Endothelial cell of umbilical vein (primary cell): ENCODE measurements at regions not wholly inside any gene's neighbourhood (a gene's known extent, or its start where the extent isn't known, plus 50 kb on each side); places are given as distances from the start of the nearest gene placed in this dataset.

Experiments
- BruUV-seq: library from RNA; stranded (reverse); fragments of 400-500 nt; replicated peaks from 2 replicates; lab custom pipeline; 2021; lab: Mats Ljungman, UMichigan
- CTCF ChIA-PET: fragments of 300-600, 350-600 bp; sonication (Branson Sonifier 250); formaldehyde crosslinking; loops from one replicate; lab custom pipeline; 2021; ENCODE audit warnings: antibody characterized with exemption, inconsistent platforms; lab: Charles Lee
- POLR2A ChIA-PET: fragments of 300-600, 350-600 bp; sonication (Branson Sonifier 250); formaldehyde crosslinking; loops from one replicate; lab custom pipeline; 2021; ENCODE audit warnings: antibody characterized with exemption, inconsistent platforms; lab: Charles Lee
- DNase-seq: peaks from one replicate; pipeline ENCODE4 v3.0.0-alpha.2; 2011; ENCODE audit warnings: low read depth, low spot score
- FAIRE-seq: peaks from 2 replicates; lab custom pipeline; 2011; peaks lifted over from hg19 to GRCh38; lab: Jason Lieb, UNC
- H2AFZ ChIP-seq: 2 replicates; pipeline ENCODE4 v1.6.0; 2012; ENCODE audit warnings: low read depth, low read length, control low read depth, inconsistent platforms
- H3K27ac ChIP-seq: 2 replicates; pipeline ENCODE4 v1.5.1; 2011; ENCODE audit warnings: low read depth, mild to moderate bottlenecking, control low read depth, low read length, moderate library complexity; ENCODE audit not compliant: insufficient read depth
- H3K27me3 ChIP-seq, 2 experiments: 2 replicates each; pipeline versions ENCODE4 v1.6.0 to v1.6.1; 2011; ENCODE audit warnings: low read length in 2 of 2, mixed read lengths in 1 of 2; ENCODE audit not compliant: control insufficient read depth in 2 of 2, insufficient read depth in 2 of 2
- H3K36me3 ChIP-seq, 2 experiments: 2 replicates in 1 of 2; 3 replicates in 1 of 2; pipeline ENCODE4 v1.5.1; 2011; ENCODE audit warnings: low read length in 2 of 2, mild to moderate bottlenecking in 1 of 2, moderate library complexity in 1 of 2; ENCODE audit not compliant: control insufficient read depth in 2 of 2, insufficient read depth in 2 of 2; ENCODE audit errors: extremely low read depth in 1 of 2
- H3K4me1 ChIP-seq: 3 replicates; pipeline ENCODE4 v1.5.1; 2011; ENCODE audit warnings: mild to moderate bottlenecking, low read length; ENCODE audit not compliant: control insufficient read depth, insufficient read depth; ENCODE audit errors: extremely low read depth
- H3K4me2 ChIP-seq: 2 replicates; pipeline ENCODE4 v1.6.1; 2011; ENCODE audit warnings: low read length, control low read depth, mixed read lengths; ENCODE audit not compliant: insufficient read depth
- H3K4me3 ChIP-seq, 3 experiments: fragments of 200-600 bp in 1 of 3; sonication (generic), shearing (Covaris generic) in 1 of 3; replicated peaks in 1 of 3; 2 replicates each; pipeline ENCODE4 v1.5.1; 2011 to 2016; ENCODE audit warnings: control low read depth in 3 of 3, low read length in 3 of 3, mild to moderate bottlenecking in 2 of 3, inconsistent platforms in 1 of 3, low read depth in 1 of 3, moderate library complexity in 1 of 3; ENCODE audit not compliant: insufficient read depth in 1 of 3
- H3K79me2 ChIP-seq: 2 replicates; pipeline ENCODE4 v1.6.0; 2012; ENCODE audit warnings: low read length, inconsistent platforms; ENCODE audit not compliant: control insufficient read depth, insufficient read depth
- H3K9ac ChIP-seq: replicated peaks from 2 replicates; pipeline ENCODE3; 2011; ENCODE audit warnings: low read length, control low read depth; ENCODE audit not compliant: insufficient read depth; ENCODE audit errors: extremely low read depth
- H3K9me1 ChIP-seq: replicated peaks from 3 replicates; pipeline ENCODE4 v1.6.0; 2011; ENCODE audit warnings: mild to moderate bottlenecking, low read length; ENCODE audit not compliant: control insufficient read depth, insufficient read depth; ENCODE audit errors: extremely low read depth
- H3K9me3 ChIP-seq: replicated peaks from 2 replicates; pipeline ENCODE4 v1.5.1; 2012; ENCODE audit warnings: low read length, inconsistent platforms; ENCODE audit not compliant: control insufficient read depth, insufficient read depth
- H4K20me1 ChIP-seq: replicated peaks from 2 replicates; pipeline ENCODE3; 2011; ENCODE audit warnings: mild to moderate bottlenecking, low read length; ENCODE audit not compliant: control insufficient read depth, insufficient read depth; ENCODE audit errors: extremely low read depth
- CTCF ChIP-seq, 2 donors: IDR thresholded peaks; 1 replicate in 1 of 2; 2 replicates in 1 of 2; pipeline ENCODE4 v1.5.1; 2011; ENCODE audit warnings: low read length in 2 of 2, mild to moderate bottlenecking in 2 of 2, moderate library complexity in 2 of 2, control low read depth in 1 of 2, inconsistent platforms in 1 of 2, low read depth in 1 of 2; ENCODE audit not compliant: insufficient read depth in 1 of 2; ENCODE audit errors: extremely low read depth in 1 of 2
- EZH2 ChIP-seq: IDR thresholded peaks from 2 replicates; pipeline ENCODE4 v1.6.1; 2012; ENCODE audit warnings: borderline replicate concordance, low read depth, mild to moderate bottlenecking, moderate library complexity, low read length, inconsistent platforms; ENCODE audit not compliant: severe bottlenecking
- FOS ChIP-seq: IDR thresholded peaks from 2 replicates; pipeline ENCODE4 v1.6.1; 2011; ENCODE audit warnings: mild to moderate bottlenecking, low read length, moderate library complexity, borderline replicate concordance; ENCODE audit not compliant: insufficient read depth
- GATA2 ChIP-seq: IDR thresholded peaks from 2 replicates; pipeline ENCODE4 v1.7.0; 2011; ENCODE audit warnings: low read depth, mild to moderate bottlenecking, moderate library complexity, mixed read lengths, low read length; ENCODE audit not compliant: insufficient read length, insufficient read depth
- JUN ChIP-seq: IDR thresholded peaks from 2 replicates; pipeline ENCODE4 v1.6.1; 2011; ENCODE audit warnings: borderline replicate concordance, low read depth; ENCODE audit not compliant: insufficient read length, insufficient read depth
- MAX ChIP-seq: IDR thresholded peaks from 2 replicates; pipeline ENCODE4 v1.6.1; 2011; ENCODE audit not compliant: insufficient read depth, insufficient read length
- MYC ChIP-seq: IDR thresholded peaks from one replicate; pipeline ENCODE4 v1.6.1; 2011; ENCODE audit warnings: mild to moderate bottlenecking, low read depth, low read length
- POLR2A ChIP-seq: IDR thresholded peaks from 2 replicates; pipeline ENCODE4 v1.6.1; 2012; ENCODE audit warnings: low read depth, mild to moderate bottlenecking, control low read depth, low read length
- POLR2AphosphoS5 ChIP-seq: IDR thresholded peaks from 2 replicates; pipeline ENCODE4 v1.6.1; 2012; ENCODE audit warnings: low read depth, mild to moderate bottlenecking, control low read depth, low read length, moderate library complexity; ENCODE audit not compliant: insufficient read depth
- dilution Hi-C: fragments of 300-500 bp; cut with MboI; formaldehyde crosslinking; loops from one replicate; pipeline ENCODE4 v1.15.0; 2019; ENCODE audit warnings: low sequenced_read_pairs; ENCODE audit not compliant: extremely low pct_ligation_motif_present
- intact Hi-C: fragments of 100-400 bp; cut with micrococcal nuclease; formaldehyde crosslinking; loops from one replicate; pipeline ENCODE4 v1.10.0; 2022

- FAIRE-seq = peak; percentile 44
- peaks cover 19% of the 10 kb centered on the region for H3K4me1 ChIP-seq
- TSS peak; percentile 81 for BruUV-seq
- H2AFZ ChIP-seq = peak overlapping the region; percentile 69
- peak; percentile 23 for DNase-seq
- dilution Hi-C loops (no loop called here), intact Hi-C loops (loop anchor here (1.0 to 2.0 kb wide), 2 partner anchors 79 to 181 kb away; no protein-coding TSS in a partner anchor)
- no peak for TF ChIP-seq JUN
- no peak for TF ChIP-seq FOS
- TF ChIP-seq EZH2 = no peak
- no peak for TF ChIP-seq MAX
- TF ChIP-seq POLR2A = no peak
- no peak overlapping the region for H3K4me3 ChIP-seq
- peak overlapping the region; percentile 13 for H3K9ac ChIP-seq
- H3K36me3 ChIP-seq = no peaks in the 10 kb centered on the region
- H3K9me1 ChIP-seq = no peaks in the 10 kb centered on the region
- CTCF ChIA-PET = no interaction called here
- peak overlapping the region; percentile 83 for H3K27ac ChIP-seq
- H3K27me3 ChIP-seq = no peaks in the 10 kb centered on the region
- no peaks in the 10 kb centered on the region for H3K9me3 ChIP-seq
- no peaks in the 10 kb centered on the region for H3K79me2 ChIP-seq
- peak overlapping the region; percentile 38 for H3K4me2 ChIP-seq
- H4K20me1 ChIP-seq = no peaks in the 10 kb centered on the region
- POLR2A ChIA-PET = no interaction called here
Observed at GRCh38 chr3:64987726-64988125, 299.9 kb upstream of the ADAMTS9 start.

GRCh38 chr3:64985072-64985471 lies 297.3 kb upstream of the ADAMTS9 start:
- DNase-seq (no peak), FAIRE-seq (no peak)
- Histone ChIP-seq H3K79me2 (no peaks in the 10 kb centered on the region), H3K27ac (no peak overlapping the region), H3K4me2 (no peak overlapping the region), H3K9me3 (no peaks in the 10 kb centered on the region), H4K20me1 (no peaks in the 10 kb centered on the region), H3K36me3 (no peaks in the 10 kb centered on the region), H3K27me3 (no peaks in the 10 kb centered on the region), H2AFZ (no peak overlapping the region), H3K4me1 (peaks cover 12% of the 10 kb centered on the region), H3K4me3 (no peak overlapping the region), H3K9me1 (no peaks in the 10 kb centered on the region), H3K9ac (no peak overlapping the region)
- BruUV-seq = no TSS peak
- ChIA-PET CTCF (no interaction called here), POLR2A (no interaction called here)
- intact Hi-C loops = no loop called here
- dilution Hi-C loops = no loop called here
- no peak for TF ChIP-seq MYC
- TF ChIP-seq GATA2 = no peak
- no peak for TF ChIP-seq MAX
- TF ChIP-seq POLR2AphosphoS5 = no peak
- no peak for TF ChIP-seq JUN
- TF ChIP-seq EZH2 = no peak
- TF ChIP-seq CTCF (IDR thresholded peaks at IDR 0.05; ENCODE audit: extremely low read depth in 1 of 2, insufficient read depth in 1 of 2, low read depth in 1 of 2, low read length in 2 of 2) = no peak
- no peak for TF ChIP-seq POLR2A
- TF ChIP-seq FOS = no peak
